Frontal cortex (tissue), 3 donors: ENCODE measurements at regions not wholly inside any gene's neighbourhood (a gene's known extent, or its start where the extent isn't known, plus 50 kb on each side); places are given as distances from the start of the nearest gene placed in this dataset.

Experiments
- DNase-seq, 2 donors: peaks; one replicate each; pipeline ENCODE4 v3.0.0; 2012; ENCODE audit warnings: low spot score in 2 of 2
- FAIRE-seq: peaks from 2 replicates; lab custom pipeline; 2012; peaks lifted over from hg19 to GRCh38; lab: Jason Lieb, UNC
- donor health status: control.
- donor health status: control.
- donor health status: control.

DNA sequence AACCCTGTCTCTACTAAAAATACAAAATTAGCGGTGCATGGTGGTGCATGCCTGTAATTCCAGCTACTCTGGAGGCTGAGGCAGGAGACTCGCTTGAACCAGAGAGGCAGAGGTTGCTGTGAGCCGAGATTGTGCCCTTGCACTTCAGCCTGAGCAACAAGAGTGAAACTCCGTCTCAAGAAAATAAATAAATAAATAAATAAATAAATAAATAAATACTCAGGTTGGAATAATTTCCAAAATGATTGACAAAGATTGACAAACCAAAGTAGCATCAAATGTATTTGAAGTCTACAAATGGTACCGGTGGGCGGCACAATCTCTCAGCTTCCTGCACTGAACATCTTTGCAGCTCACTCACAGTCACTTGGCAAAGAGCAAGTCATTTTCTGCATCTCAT is 144.1 kb upstream of the NRSN1 start:
- no peak for FAIRE-seq
- DNase-seq, result no peak

DNA sequence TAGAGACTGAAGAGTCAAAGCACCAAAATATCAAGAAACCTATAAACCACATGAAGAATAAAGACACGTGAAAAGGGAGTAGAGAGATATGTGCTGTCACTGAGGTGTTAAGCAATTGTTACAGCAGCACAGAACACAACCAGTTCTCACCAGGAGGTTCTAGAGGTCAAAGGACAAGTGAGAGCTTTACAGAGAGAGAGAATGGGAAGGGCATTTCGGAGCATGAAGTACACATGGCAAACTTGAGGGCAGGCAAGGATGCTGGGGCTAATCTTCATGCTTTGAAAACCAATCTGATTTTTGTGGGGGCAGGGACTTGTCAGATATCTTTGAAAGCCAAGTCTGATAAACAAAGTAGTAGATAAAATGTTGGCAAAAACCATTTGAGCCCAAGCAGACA is 142.3 kb upstream of the NRSN1 start:
- no peak for DNase-seq
- no peak for FAIRE-seq

DNA sequence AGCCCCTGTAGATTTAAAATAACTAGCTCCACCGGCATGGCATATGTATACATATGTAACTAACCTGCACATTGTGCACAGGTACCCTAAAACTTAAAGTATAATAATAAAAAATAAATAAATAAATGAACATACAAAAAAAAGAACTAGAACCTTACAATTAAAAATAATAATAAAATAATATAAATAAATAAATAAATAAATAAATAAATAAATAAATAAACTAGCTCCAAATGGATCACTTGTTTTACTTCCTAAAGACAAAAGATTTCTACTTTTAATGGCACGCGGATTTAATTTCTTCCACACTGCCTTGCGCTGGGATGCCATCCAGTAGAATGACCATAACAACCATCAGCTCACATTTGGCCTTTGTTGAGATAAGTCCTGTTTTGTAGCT is 141.0 kb upstream of the NRSN1 start:
- no peak for DNase-seq
- no peak for FAIRE-seq

DNA sequence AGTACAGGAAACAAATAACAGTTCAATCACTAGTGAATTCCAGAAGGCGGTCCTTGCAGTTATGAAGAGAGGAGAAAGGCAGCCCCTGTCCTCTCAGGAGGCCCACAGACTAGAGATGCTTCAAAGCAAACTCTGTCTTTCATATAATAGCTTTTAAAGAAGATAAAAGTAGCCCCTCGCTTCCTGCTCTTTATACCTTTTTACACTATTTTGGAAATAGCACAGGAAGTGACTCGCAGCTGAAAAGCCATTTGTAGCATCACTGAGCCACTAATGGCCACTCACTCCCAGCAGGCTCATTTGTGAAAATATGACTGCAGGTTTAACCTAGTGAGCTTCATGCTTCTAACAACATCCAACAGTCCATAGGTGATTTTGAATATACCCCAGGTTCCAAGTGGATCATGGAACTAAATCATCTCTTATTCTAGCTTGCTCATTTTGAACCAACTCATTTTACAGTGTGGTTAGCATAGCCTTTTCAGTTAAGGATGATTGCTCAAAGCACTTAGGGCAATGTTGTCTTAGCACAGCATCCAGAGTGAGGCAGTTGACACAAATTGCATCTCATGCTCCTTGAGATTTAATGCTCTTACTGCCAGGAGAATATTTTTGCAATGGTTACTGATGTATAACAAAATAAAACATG is 136.0 kb upstream of the NRSN1 start:
- FAIRE-seq (no peak), DNase-seq (no peak)

DNA sequence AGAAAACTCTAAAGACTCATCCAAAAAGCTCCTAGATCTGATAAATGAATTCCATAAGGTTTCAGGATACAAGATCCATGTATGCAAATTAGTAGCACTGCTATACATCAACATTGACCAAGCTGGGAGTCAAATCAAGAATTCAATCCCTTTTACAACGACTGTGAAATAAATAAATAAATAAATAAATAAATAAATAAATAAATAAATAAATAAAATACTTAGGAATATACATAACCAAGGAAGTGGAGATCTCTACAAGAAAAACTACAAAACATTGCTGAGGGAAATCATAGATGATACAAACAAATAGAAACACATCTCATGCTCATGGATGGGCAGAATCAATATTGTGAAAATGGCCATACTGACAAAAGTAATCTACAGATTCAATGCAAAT is 132.0 kb upstream of the NRSN1 start:
- FAIRE-seq, result no peak
- DNase-seq, result no peak

DNA sequence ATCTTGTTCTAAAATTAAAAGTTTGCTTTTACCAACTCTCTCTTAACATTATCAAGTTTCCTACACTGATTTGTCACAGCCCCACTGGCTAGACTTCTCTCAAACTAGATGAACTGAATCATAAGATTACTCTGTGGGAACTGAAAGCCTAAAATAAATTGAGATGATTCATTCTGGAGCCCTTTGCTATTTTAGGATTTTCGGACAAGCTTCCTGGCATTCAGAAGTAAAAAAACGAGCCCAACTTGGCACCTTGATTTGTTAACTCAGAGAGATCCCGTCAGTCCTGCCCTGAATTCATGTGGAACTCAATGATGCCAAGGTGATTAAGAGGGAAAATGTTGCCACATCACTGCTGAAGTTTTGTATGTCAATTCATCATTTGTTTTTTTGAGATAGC is 122.0 kb upstream of the NRSN1 start:
- DNase-seq (peak in 1 of 2 donors; percentile 7), FAIRE-seq (no peak)

DNA sequence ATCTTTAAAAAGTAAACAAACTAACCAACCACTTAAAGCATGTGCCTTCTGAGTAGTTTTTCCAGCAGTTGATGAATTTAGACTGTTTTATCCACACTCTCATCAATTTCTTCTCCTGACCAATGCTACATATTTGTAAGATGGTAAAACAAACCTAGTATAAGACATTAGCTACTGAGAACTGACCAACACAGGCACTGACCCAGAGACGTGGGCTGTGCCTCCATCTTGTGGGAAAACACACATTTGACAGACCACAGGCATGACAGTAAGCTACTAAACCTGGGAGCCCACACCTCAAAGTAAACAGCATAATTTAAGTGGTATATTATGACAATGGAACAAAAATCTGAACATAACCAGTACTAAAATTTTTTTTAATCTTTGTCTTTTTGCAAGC is 121.4 kb upstream of the NRSN1 start:
- FAIRE-seq (no peak), DNase-seq (no peak)

DNA sequence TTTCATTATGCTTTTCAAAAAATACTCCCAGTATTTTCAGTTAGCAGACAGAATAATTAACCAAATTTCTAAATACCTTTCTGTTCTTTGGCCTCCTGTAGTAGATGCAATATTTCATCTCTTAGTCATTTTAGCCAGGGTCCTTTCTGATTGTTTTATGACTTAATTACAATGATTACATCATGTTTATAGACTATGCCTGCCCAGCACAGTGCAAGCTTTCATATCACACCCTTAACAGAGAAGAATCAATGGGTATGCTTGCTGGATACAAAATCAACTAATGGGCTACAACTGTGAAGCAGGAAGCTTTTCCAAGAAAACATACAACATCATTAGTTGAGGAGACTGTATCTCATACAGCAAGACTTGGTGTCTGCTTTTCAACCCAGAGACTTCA is 119.8 kb upstream of the NRSN1 start:
- DNase-seq, result no peak

DNA sequence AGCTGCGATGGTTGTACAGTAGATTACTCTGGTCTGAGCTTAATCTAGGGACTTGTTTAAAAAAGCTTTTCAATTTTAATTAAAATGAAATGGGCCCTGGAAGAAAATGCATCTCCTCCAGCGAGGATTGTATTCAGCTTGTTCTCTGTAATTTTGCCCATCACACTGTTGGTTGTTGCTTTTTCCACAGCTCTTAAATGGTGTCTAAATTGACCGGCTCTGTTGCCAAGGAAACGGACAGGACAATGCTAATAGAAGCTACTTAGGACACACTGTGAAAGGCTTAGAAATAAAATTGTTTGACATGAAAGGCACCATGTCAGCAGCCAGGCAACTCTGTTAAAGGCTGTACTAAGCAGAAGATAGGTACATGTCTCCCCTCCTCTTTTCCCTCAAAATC is 116.7 kb upstream of the NRSN1 start:
- no peak for FAIRE-seq
- no peak for DNase-seq

More for the DNA sequence above, 119.8 kb upstream of the NRSN1 start:
- no peak for FAIRE-seq

DNA sequence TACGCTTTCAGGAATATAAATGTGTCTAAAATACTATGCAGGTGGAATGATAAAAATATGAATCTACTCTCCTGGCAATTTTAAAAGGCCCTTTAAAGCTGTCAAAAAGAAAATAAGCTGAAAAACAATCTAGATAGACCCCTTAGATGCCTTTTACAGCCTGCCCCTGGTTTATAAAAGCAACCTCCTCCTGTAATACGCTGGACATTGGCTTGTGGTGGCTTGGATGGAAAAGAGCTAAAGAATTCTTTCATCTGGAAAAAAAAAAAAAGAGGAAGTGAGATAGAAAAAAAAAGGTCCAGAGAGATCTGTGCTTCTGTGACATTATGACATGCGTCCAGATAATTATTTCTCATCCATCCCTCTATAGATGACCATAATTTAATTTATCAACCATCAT is 115.9 kb upstream of the NRSN1 start:
- DNase-seq, result no peak
- FAIRE-seq, result no peak

DNA sequence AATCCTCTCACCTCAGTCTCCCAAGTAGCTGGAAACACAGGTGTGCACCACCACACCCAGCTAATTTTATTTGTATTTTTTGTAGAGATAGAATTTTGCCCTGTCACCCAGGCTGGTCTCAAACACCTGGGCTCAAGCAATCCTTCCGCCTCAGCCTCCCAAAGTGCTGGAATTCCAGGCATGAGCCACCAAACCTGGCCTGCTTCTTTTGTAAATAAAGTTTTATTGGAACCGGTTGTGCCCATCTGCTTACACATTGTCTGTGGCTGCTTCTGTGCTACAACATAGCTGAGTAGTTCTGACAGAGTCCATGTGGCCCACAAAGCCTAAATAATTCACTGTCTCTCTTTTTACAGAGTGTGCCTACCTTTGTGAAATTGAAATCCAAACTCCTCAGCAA is 109.7 kb upstream of the NRSN1 start:
- DNase-seq (no peak), FAIRE-seq (no peak)

DNA sequence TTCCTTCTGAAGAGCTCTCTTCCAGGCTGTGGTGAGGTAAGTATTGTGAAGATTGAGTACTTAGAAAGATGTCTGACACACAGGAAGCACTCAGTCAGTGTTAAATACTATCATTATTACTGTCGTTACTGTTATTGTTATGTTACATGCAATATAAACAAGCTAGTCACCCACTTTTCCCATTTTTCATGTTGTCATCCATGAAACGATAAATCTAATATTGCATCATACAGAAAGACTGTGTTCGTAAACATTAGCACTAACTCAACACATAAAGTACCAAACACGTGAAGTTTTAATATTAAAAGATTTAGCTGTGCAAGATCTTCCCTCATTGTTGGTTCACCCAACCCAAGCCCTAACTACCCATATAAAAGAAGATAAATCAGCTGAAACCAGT is 109.2 kb upstream of the NRSN1 start:
- FAIRE-seq, result no peak

DNA sequence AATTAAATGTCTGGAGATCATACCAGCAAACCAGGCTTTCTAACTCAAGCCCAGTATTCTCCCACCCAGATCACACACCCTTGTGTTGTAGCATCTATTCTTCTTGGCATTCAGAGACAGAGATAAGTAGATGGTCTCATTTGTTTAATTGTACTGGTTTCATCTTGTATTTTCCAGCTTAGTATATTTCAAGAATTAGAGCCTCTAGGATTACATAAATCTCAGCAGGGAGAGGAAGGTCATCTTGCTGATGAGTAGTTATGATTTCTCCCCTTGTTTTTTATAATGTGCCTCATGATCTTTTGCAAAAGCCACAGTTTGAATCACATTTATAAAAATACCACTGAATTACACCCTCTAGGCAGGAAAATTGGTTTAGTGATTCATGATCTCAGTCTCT is 106.6 kb upstream of the NRSN1 start:
- no peak for DNase-seq
- no peak for FAIRE-seq

More for the DNA sequence above, 109.2 kb upstream of the NRSN1 start:
- no peak for DNase-seq

DNA sequence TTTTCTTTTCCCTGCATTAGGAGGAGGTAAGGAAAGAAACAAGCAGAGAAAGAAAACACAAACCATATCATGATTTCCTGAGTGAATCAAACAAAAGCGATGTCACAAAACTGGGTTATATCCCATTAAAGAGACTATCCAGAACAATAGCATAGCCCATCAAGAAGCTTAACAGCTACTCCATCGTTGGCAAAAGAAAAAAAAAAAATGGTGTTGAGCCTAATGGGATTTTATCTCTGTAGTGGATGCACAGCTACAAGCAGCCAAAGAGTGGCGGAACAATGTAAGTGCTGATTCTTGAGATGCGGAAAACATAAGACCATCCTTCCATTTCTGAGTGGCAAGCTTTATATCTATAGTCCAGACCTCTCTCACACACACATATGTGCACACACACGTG is 106.2 kb upstream of the NRSN1 start:
- FAIRE-seq, result no peak
- no peak for DNase-seq

DNA sequence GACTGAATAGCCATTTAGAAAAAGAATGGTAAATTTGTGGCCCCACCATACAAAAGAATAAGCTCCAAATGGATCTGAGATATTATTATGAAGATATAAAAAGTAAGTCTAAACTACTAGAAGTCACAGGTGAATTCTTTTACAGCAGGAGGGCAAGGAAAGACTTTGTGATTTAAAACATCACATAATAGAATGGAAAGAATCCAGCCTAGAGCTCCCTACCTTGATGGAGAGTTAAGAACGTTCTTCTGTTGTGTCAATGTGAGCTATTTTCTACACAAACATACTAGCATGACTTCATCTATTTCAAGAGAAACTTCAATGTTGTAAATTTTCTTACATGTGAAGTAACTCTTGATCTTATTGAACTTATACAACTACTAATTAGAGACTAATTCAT is 100.0 kb upstream of the NRSN1 start:
- DNase-seq (no peak), FAIRE-seq (no peak)

DNA sequence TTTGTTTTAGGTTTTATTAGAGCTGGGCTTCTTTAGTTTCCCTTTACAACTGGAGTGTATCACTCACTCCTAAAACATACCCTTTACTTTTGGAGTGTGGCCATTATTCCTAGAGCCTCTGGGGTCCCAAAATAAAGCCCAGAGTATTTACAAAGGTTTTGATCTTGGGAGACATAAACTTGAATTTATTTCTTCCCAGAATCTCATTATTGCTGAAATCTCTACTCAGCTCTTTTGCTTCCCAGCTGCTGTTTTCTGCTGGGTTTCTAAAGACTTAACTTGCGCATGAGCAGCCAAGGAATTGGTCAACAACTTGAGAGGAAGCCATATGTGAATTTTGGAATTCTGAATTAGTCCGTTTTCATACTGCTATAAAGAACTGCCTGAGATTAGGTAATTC is 94.5 kb upstream of the NRSN1 start:
- DNase-seq (no peak), FAIRE-seq (no peak)

DNA sequence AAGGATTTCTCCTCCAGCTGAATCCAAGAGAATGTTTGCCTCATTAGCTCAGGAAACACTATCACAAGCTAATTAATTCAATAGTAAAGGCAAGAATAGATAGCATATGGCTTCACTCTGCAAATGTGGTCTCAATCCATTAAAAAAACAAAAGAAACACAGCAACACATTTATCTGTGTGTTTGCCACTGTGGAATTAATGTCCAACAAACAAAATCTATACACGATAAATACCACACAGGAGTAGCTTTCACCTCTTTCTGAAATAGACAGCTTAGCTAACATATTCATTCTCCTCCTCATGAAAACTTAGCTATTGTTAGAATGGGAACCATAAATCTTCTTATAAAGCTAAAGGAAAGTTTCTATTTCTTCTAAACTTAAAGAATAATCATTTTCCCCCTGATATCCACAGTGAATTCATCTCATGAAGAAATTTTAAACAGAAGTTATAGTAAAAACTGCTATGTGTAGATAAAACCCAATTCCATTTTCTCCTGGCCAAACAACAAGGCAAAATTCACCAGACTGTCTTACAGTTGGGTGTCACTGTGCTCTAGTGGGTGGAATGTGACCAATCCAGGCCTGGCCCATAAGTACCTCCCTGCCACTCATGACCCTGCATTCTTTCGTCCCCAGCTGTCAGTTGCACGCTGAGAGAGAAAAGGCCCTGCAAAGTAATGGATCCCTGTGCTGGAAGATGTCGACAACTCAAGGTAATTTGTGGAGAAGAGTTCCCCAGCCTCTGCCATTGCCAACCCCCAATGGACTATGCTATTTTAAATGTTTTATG is 92.9 kb upstream of the NRSN1 start:
- DNase-seq (no peak), FAIRE-seq (no peak)

DNA sequence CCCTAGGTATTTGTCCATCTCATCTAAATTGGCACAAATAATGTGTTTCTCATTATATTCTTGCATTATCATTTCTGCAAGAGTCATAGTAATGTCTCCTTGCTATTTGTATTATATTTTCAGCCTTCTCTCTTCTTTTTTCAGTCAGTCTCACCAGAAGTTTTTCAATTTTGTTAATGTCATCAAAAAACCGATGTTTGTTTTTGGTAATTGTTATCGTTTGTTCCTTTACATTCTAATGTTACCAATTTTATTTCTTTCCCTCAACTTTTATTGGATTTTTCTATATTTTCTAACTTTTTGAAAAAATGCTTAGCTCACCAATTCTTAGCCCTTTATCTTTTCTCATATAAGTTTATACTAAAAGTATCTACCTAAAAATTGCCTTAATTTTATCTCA is 82.2 kb upstream of the NRSN1 start:
- FAIRE-seq, result no peak
- no peak for DNase-seq

DNA sequence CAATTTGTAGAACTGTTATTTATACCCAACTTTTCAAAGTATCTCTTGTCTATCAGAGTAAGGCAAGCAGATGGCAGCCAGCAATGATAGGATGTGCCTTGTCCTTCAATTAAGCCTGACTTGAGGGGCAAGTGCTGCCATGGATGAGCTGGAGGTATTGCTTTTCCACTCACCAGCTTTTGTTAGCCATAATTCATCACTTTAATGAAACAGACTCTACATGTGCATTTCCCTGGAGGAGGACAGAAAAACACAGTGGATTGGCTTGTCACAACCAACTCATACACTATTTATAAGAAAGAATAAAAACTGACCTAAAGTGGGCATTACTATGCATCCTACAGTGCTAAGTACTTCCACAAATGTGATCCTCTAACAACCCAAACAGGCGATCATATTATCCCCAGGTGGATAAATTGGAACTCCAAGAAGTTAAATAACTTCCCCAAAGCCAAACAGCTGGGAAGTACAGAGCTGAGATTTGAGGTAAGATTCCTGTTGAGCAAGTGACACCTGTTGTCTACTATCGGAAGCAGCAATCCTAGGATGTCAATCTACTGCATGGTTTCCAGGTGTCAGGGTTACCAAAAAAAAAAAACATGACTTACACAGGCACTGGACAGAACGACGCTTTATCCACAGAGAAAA is 73.9 kb upstream of the NRSN1 start:
- FAIRE-seq, result no peak
- no peak for DNase-seq

DNA sequence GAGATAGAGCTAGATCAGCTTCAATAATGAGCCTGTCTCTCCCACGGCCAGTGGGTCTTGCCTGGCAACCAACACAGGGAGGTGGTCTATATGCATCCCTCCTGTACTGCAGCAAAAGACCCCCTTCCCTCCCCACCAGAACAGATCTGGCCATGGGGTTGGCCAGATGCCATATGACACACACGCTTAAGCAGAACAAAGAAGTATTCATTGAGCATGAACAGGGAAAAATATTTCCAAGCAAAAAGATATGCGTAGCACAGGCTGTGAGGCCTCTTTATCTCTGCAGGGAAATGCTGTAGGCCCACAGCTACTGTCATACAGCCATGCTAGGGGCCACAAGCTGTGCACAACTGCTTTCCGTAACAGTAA is 73.4 kb upstream of the NRSN1 start:
- FAIRE-seq, result no peak
- DNase-seq, result no peak

DNA sequence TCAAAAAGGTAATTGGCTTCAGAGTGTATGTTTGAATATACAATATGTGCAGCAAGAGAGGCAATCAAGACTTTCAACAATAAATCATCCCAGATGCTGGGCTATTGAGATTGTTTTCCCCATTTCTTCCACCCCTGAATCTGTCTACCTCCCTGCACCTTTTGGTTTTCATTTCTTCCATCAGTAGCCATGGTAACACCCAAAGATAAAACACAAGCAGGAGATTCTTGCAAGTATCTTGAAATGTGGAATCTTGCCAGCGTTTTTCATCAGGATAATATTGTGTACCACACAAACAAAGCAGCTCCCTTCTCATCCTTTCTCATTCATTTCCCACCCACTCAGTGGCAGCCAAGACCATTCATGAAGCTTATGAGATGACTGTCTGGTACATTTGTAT is 73.0 kb upstream of the NRSN1 start:
- DNase-seq, result no peak
- no peak for FAIRE-seq
